ENCODE measurements at regions not wholly inside any gene's neighbourhood (a gene's known extent, or its start where the extent isn't known, plus 50 kb on each side); places are given as distances from the start of the nearest gene placed in this dataset.

DNA sequence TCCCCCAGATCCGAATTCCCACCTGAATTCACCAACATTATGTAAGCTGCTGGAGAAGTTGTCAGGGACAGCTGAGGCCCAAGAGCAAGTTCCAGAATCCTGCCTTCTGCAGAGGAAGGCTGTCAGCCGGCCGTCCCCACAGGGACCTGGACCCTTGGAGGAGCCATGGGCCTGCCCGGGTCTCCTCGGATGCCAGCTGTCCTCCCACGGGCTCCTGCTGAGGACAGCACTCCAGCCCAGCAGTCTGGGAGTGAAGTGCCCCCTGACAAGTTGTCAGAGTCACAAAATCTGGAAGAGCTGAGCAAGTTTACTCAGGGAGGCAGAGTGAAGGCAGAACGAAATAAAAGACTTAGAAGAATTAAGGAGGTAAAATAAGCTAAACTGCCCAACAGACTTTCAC lies 192.5 kb upstream of the DAPK1 start:
- CTCF ChIA-PET, result no interaction called here

DNA sequence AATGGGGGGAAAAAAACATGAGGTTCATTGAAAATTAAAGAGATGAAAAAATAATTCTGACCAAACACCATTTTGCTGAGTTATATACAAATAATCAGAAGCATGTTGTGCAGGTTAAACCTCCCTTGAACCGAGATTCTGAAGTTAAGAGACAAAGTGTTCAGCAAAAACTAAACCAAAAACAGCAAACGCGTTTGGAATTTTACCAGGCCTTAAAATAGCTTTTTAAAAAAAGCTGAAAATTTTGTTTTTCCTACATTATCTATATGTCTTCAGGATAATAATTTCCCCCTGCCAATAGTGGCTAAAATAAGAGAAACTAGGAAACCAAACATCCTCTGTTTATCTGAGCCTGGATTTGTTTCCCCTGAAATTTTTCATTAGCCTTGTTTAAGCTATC lies 191.7 kb upstream of the DAPK1 start:
- intact Hi-C loops (cut with micrococcal nuclease), result no loop called here
- POLR2A ChIA-PET, result no interaction called here
- dilution Hi-C loops (cut with MboI; ENCODE audit: extremely low pct_ligation_motif_present, low sequenced_read_pairs), result no loop called here

More for the DNA sequence above, 192.5 kb upstream of the DAPK1 start:
- FAIRE-seq (no peak), DNase-seq (ENCODE audit: low read depth, low spot score) (no peak)
- H3K9me3 ChIP-seq (replicated peaks; ENCODE audit: control insufficient read depth, insufficient read depth, low read length), result no peaks in the 10 kb centered on the region
- H3K27me3 ChIP-seq (ENCODE audit: control insufficient read depth in 2 of 2, insufficient read depth in 2 of 2, low read length in 2 of 2), result no peaks in the 10 kb centered on the region
- H3K27ac ChIP-seq (ENCODE audit: insufficient read depth, low read depth, low read length), result no peak overlapping the region
- no peaks in the 10 kb centered on the region for H3K9me1 ChIP-seq (replicated peaks; ENCODE audit: control insufficient read depth, extremely low read depth, insufficient read depth, low read length)
- POLR2A ChIA-PET, result no interaction called here
- BruUV-seq (replicated peaks), result no TSS peak
- intact Hi-C loops (cut with micrococcal nuclease), result no loop called here
- H3K4me3 ChIP-seq (replicated peaks in 1 of 3; ENCODE audit: insufficient read depth in 1 of 3, low read depth in 1 of 3, low read length in 3 of 3), result no peak overlapping the region
- H4K20me1 ChIP-seq (replicated peaks; ENCODE audit: control insufficient read depth, extremely low read depth, insufficient read depth, low read length), result no peaks in the 10 kb centered on the region
- no peak overlapping the region for H3K4me2 ChIP-seq (ENCODE audit: insufficient read depth, low read length)
- no peaks in the 10 kb centered on the region for H3K79me2 ChIP-seq (ENCODE audit: control insufficient read depth, insufficient read depth, low read length)
- H2AFZ ChIP-seq (ENCODE audit: low read depth, low read length), result no peak overlapping the region
- H3K36me3 ChIP-seq (ENCODE audit: control insufficient read depth in 2 of 2, extremely low read depth in 1 of 2, insufficient read depth in 2 of 2, low read length in 2 of 2), result no peaks in the 10 kb centered on the region
- no peaks in the 10 kb centered on the region for H3K4me1 ChIP-seq (ENCODE audit: control insufficient read depth, extremely low read depth, insufficient read depth, low read length)
- TF ChIP-seq, protein P1, sequence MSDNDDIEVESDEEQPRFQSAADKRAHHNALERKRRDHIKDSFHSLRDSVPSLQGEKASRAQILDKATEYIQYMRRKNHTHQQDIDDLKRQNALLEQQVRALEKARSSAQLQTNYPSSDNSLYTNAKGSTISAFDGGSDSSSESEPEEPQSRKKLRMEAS (IDR thresholded peaks at IDR 0.05; ENCODE audit: insufficient read depth, insufficient read length), result no peak
- dilution Hi-C loops (cut with MboI; ENCODE audit: extremely low pct_ligation_motif_present, low sequenced_read_pairs), result no loop called here
- H3K9ac ChIP-seq (replicated peaks; ENCODE audit: extremely low read depth, insufficient read depth, low read length), result no peak overlapping the region

More for the DNA sequence above, 191.7 kb upstream of the DAPK1 start:
- no peaks in the 10 kb centered on the region for H4K20me1 ChIP-seq (replicated peaks; ENCODE audit: control insufficient read depth, extremely low read depth, insufficient read depth, low read length)
- no peak for FAIRE-seq
- no peak for TF ChIP-seq GATA2 (IDR thresholded peaks at IDR 0.05; ENCODE audit: insufficient read depth, insufficient read length, low read depth, low read length)
- no peak for TF ChIP-seq MYC (IDR thresholded peaks at IDR 0.05; ENCODE audit: low read depth, low read length)
- TF ChIP-seq EZH2 (IDR thresholded peaks at IDR 0.05; ENCODE audit: borderline replicate concordance, low read depth, low read length, severe bottlenecking), result no peak
- TF ChIP-seq, protein P1 (IDR thresholded peaks at IDR 0.05; ENCODE audit: insufficient read depth, insufficient read length), result no peak
- TF ChIP-seq JUN (IDR thresholded peaks at IDR 0.05; ENCODE audit: borderline replicate concordance, insufficient read depth, insufficient read length, low read depth), result no peak
- no peak for TF ChIP-seq POLR2AphosphoS5 (IDR thresholded peaks at IDR 0.05; ENCODE audit: insufficient read depth, low read depth, low read length)
- no peak for TF ChIP-seq POLR2A (IDR thresholded peaks at IDR 0.05; ENCODE audit: low read depth, low read length)
- TF ChIP-seq, protein P2, sequence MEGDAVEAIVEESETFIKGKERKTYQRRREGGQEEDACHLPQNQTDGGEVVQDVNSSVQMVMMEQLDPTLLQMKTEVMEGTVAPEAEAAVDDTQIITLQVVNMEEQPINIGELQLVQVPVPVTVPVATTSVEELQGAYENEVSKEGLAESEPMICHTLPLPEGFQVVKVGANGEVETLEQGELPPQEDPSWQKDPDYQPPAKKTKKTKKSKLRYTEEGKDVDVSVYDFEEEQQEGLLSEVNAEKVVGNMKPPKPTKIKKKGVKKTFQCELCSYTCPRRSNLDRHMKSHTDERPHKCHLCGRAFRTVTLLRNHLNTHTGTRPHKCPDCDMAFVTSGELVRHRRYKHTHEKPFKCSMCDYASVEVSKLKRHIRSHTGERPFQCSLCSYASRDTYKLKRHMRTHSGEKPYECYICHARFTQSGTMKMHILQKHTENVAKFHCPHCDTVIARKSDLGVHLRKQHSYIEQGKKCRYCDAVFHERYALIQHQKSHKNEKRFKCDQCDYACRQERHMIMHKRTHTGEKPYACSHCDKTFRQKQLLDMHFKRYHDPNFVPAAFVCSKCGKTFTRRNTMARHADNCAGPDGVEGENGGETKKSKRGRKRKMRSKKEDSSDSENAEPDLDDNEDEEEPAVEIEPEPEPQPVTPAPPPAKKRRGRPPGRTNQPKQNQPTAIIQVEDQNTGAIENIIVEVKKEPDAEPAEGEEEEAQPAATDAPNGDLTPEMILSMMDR (IDR thresholded peaks at IDR 0.05; ENCODE audit: extremely low read depth in 1 of 2, insufficient read depth in 1 of 2, low read depth in 1 of 2, low read length in 2 of 2), result no peak
- TF ChIP-seq FOS (IDR thresholded peaks at IDR 0.05; ENCODE audit: borderline replicate concordance, insufficient read depth, low read length), result no peak
- no peak overlapping the region for H3K4me3 ChIP-seq (replicated peaks in 1 of 3; ENCODE audit: insufficient read depth in 1 of 3, low read depth in 1 of 3, low read length in 3 of 3)
- no peaks in the 10 kb centered on the region for H3K79me2 ChIP-seq (ENCODE audit: control insufficient read depth, insufficient read depth, low read length)
- no peaks in the 10 kb centered on the region for H3K27me3 ChIP-seq (ENCODE audit: control insufficient read depth in 2 of 2, insufficient read depth in 2 of 2, low read length in 2 of 2)
- no peak overlapping the region for H3K4me2 ChIP-seq (ENCODE audit: insufficient read depth, low read length)
- H2AFZ ChIP-seq (ENCODE audit: low read depth, low read length), result no peak overlapping the region
- no TSS peak for BruUV-seq (replicated peaks)
- CTCF ChIA-PET, result no interaction called here
- no peak overlapping the region for H3K9ac ChIP-seq (replicated peaks; ENCODE audit: extremely low read depth, insufficient read depth, low read length)
- no peak overlapping the region for H3K27ac ChIP-seq (ENCODE audit: insufficient read depth, low read depth, low read length)
- H3K36me3 ChIP-seq (ENCODE audit: control insufficient read depth in 2 of 2, extremely low read depth in 1 of 2, insufficient read depth in 2 of 2, low read length in 2 of 2), result no peaks in the 10 kb centered on the region
- H3K4me1 ChIP-seq (ENCODE audit: control insufficient read depth, extremely low read depth, insufficient read depth, low read length), result no peaks in the 10 kb centered on the region
- H3K9me3 ChIP-seq (replicated peaks; ENCODE audit: control insufficient read depth, insufficient read depth, low read length), result no peaks in the 10 kb centered on the region
- DNase-seq (ENCODE audit: low read depth, low spot score), result no peak
- H3K9me1 ChIP-seq (replicated peaks; ENCODE audit: control insufficient read depth, extremely low read depth, insufficient read depth, low read length), result no peaks in the 10 kb centered on the region

Measured in endothelial cell of umbilical vein (primary cell).